Spinal cord (tissue), 9 donors: ENCODE measurements at regions not wholly inside any gene's neighbourhood (a gene's known extent, or its start where the extent isn't known, plus 50 kb on each side); places are given as distances from the start of the nearest gene placed in this dataset.

Experiments used
- DNase-seq, 6 donors: peaks; one replicate each; pipeline versions ENCODE4 v3.0.0 to v3.0.0-alpha.2; 2013 to 2015; ENCODE audit warnings: low spot score in 6 of 6, low read depth in 4 of 6
- H3K27ac ChIP-seq: one replicate; pipeline ENCODE4 v1.5.1; 2013; ENCODE audit warnings: low read depth, low read length, control low read depth
- H3K27me3 ChIP-seq: one replicate; pipeline ENCODE4 v1.6.1; 2013; ENCODE audit warnings: low read length; ENCODE audit not compliant: control insufficient read depth, insufficient read depth
- H3K36me3 ChIP-seq: one replicate; pipeline ENCODE4 v1.6.1; 2013; ENCODE audit warnings: low read length; ENCODE audit not compliant: control insufficient read depth, insufficient read depth
- H3K4me1 ChIP-seq: one replicate; pipeline ENCODE4 v1.6.1; 2013; ENCODE audit warnings: low read length; ENCODE audit not compliant: control insufficient read depth, insufficient read depth
- H3K4me3 ChIP-seq: one replicate; pipeline ENCODE4 v1.5.1; 2013; ENCODE audit warnings: low read depth, low read length, control low read depth
- H3K9me3 ChIP-seq: one replicate; pipeline ENCODE4 v1.6.1; 2013; ENCODE audit warnings: low read length; ENCODE audit not compliant: control insufficient read depth, insufficient read depth
- WGBS: methylation state at CpG from one replicate; pipeline ENCODE4 v1.1.5; 2013; ENCODE audit warnings: missing lambda C conversion rate; ENCODE audit not compliant: insufficient coverage; 5-methylcytosine and 5-hydroxymethylcytosine counted together
- donor health status: healthy.

- 75% methylated on average over 27 of the region's 27 CpGs for WGBS
- Histone ChIP-seq H3K27ac (no peak overlapping the region), H3K27me3 (peaks cover 13% of the 10 kb centered on the region), H3K9me3 (no peaks in the 10 kb centered on the region), H3K4me3 (no peak overlapping the region), H3K4me1 (no peaks in the 10 kb centered on the region), H3K36me3 (no peaks in the 10 kb centered on the region)
- no peak for DNase-seq
Observed at GRCh38 chr1:10856863-10857598, 60.6 kb upstream of the CASZ1 start.

- no peak overlapping the region for H3K4me3 ChIP-seq
- H3K9me3 ChIP-seq, result no peaks in the 10 kb centered on the region
- H3K36me3 ChIP-seq, result no peaks in the 10 kb centered on the region
- 76% methylated on average over 10 of the region's 11 CpGs for WGBS
- H3K27me3 ChIP-seq, result peaks cover 13% of the 10 kb centered on the region
- H3K27ac ChIP-seq, result no peak overlapping the region
- no peak for DNase-seq
- no peaks in the 10 kb centered on the region for H3K4me1 ChIP-seq
Observed at GRCh38 chr1:10857687-10858086, 61.2 kb upstream of the CASZ1 start.

GRCh38 chr1:10860218-10860617 lies 63.8 kb upstream of the CASZ1 start:
- peaks cover 14% of the 10 kb centered on the region for H3K4me1 ChIP-seq
- DNase-seq, result no peak
- peaks cover 30% of the 10 kb centered on the region for H3K27me3 ChIP-seq
- H3K36me3 ChIP-seq, result no peaks in the 10 kb centered on the region
- no peak overlapping the region for H3K27ac ChIP-seq
- H3K9me3 ChIP-seq, result no peaks in the 10 kb centered on the region
- 58% methylated on average over 11 of the region's 13 CpGs for WGBS
- H3K4me3 ChIP-seq, result no peak overlapping the region

DNA sequence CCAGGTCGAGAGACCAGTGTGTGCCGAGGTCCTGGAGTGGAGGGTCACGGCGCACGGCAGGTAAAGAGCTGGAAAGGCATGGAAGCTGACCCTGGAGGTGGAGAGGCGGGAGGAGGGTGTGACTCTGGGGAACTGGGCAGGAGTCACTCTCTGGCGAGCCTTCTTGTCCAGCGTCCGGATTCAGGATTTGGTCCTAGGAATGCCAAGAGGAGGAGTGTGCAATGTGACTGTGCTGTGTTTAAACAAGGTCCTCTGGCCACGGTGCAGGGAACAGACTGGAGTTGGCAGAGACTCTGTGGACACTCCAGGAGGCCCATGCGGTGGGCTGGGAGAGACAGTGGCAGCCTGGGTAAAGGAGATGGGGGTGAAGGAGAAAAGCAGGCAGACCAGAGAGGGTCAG lies 64.2 kb upstream of the CASZ1 start:
- no peak for DNase-seq
- Histone ChIP-seq H3K4me1 (peaks cover 18% of the 10 kb centered on the region), H3K27me3 (peaks cover 33% of the 10 kb centered on the region), H3K36me3 (no peaks in the 10 kb centered on the region), H3K27ac (no peak overlapping the region), H3K4me3 (no peak overlapping the region), H3K9me3 (no peaks in the 10 kb centered on the region)
- WGBS, result 78% methylated on average over 10 of the region's 11 CpGs

- H3K27ac ChIP-seq, result no peak overlapping the region
- peaks cover 29% of the 10 kb centered on the region for H3K4me1 ChIP-seq
- peaks cover 41% of the 10 kb centered on the region for H3K27me3 ChIP-seq
Observed at GRCh38 chr1:10861822-10862221, 65.4 kb upstream of the CASZ1 start.

DNA sequence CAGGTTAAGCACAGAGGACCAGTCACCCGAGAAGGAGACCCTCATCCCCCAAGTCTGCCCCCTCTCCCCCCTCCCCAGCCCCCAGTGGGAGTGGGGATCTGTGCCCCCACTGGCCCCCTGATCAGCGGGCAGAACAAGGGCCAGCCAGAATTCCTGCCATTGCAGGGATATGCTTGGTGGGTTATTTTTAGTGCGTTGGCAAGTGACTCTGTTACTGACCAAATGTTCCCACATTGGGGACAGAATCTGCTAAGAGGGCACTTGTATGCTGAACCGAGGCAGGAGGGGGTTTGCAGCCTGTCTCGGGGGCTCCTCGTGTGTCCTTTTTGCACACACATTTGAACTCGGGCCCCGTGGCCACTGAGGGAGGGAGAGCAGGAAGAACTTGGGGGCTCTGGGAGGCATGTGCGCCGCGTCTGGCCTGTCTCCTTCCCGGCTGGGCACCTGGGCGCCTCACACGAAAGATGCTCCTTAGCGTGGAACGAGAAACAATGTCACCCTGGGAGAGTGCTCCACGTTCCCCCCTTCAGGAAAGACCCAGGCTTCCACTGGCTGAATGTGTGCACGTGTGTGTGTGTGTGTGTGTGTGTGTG lies 66.4 kb upstream of the CASZ1 start:
- no peaks in the 10 kb centered on the region for H3K36me3 ChIP-seq
- 64% methylated on average over 16 of the region's 18 CpGs for WGBS
- peaks cover 43% of the 10 kb centered on the region for H3K27me3 ChIP-seq
- peak in 1 of 6 donors; percentile 40 for DNase-seq
- peaks cover 36% of the 10 kb centered on the region for H3K4me1 ChIP-seq
- no peaks in the 10 kb centered on the region for H3K9me3 ChIP-seq
- H3K4me3 ChIP-seq, result no peak overlapping the region
- H3K27ac ChIP-seq, result no peak overlapping the region

More at GRCh38 chr1:10861822-10862221, 65.4 kb upstream of the CASZ1 start:
- no peak overlapping the region for H3K4me3 ChIP-seq
- WGBS, result no CpG with 5 or more reads among the region's 5 CpGs
- H3K36me3 ChIP-seq, result no peaks in the 10 kb centered on the region
- DNase-seq, result no peak
- H3K9me3 ChIP-seq, result no peaks in the 10 kb centered on the region

GRCh38 chr1:10863886-10864285 lies 67.4 kb upstream of the CASZ1 start:
- no peak overlapping the region for H3K27ac ChIP-seq
- H3K4me1 ChIP-seq, result peaks cover 42% of the 10 kb centered on the region
- no peaks in the 10 kb centered on the region for H3K36me3 ChIP-seq
- no peak overlapping the region for H3K4me3 ChIP-seq
- peak in 1 of 6 donors; percentile 60 for DNase-seq
- H3K9me3 ChIP-seq, result no peaks in the 10 kb centered on the region
- H3K27me3 ChIP-seq, result peaks cover 43% of the 10 kb centered on the region
- WGBS, result 30% methylated on average over 9 of the region's 12 CpGs

DNA sequence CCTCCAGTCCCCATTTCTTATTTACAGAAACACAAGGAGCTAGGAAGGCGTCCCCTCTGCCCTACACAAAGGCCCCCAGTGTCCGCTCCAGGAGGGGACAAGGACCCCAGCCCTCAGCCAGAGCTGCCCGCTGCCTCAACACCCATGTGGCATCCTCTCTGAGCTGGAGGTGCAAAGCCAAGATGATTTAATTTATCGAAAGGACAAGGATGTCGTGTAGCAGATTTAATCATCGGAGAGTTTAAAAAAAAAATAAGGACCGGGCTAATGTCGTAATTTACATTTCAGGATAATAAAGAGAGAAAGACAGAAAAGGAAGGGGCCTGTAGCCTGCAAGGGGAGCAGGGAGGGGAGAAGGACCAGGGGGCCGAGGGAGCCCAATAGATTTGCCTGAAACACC lies 68.3 kb upstream of the CASZ1 start:
- Histone ChIP-seq H3K27me3 (peaks cover 43% of the 10 kb centered on the region), H3K4me1 (peaks cover 42% of the 10 kb centered on the region), H3K27ac (no peak overlapping the region), H3K9me3 (no peaks in the 10 kb centered on the region), H3K36me3 (no peaks in the 10 kb centered on the region), H3K4me3 (no peak overlapping the region)
- 36% methylated on average over 7 of the region's 9 CpGs for WGBS
- DNase-seq, result peak in 1 of 6 donors; percentile 21

- Histone ChIP-seq H3K27ac (no peak overlapping the region), H3K4me1 (peaks cover 42% of the 10 kb centered on the region), H3K9me3 (no peaks in the 10 kb centered on the region), H3K4me3 (no peak overlapping the region), H3K36me3 (no peaks in the 10 kb centered on the region), H3K27me3 (peaks cover 36% of the 10 kb centered on the region)
- DNase-seq, result peak in 1 of 6 donors; percentile 62
- 43% methylated on average over 15 of the region's 19 CpGs for WGBS
Observed at GRCh38 chr1:10865518-10866320, 69.3 kb upstream of the CASZ1 start.
